OCI-LY3 (cell line): ENCODE measurements at regions not wholly inside any gene's neighbourhood (a gene's known extent, or its start where the extent isn't known, plus 50 kb on each side); places are given as distances from the start of the nearest gene placed in this dataset.

ENCODE experiments used
- H2AFZ ChIP-seq: fragments of 200-600, 300-600 bp; shearing (Covaris generic); 2 replicates; pipeline ENCODE4 v1.6.0; 2014; ENCODE audit warnings: antibody characterized with exemption, low read depth, low read length
- H3K27ac ChIP-seq: fragments of 200-600, 300-600 bp; sonication (generic); 2 replicates; pipeline ENCODE4 v1.5.1; 2014; ENCODE audit warnings: mild to moderate bottlenecking, low read length, moderate library complexity, mixed read lengths
- H3K27me3 ChIP-seq: fragments of 200-600, 300-600 bp; sonication (generic); 2 replicates; pipeline ENCODE4 v1.6.1; 2014; ENCODE audit warnings: low read depth, low read length, mixed read lengths
- H3K36me3 ChIP-seq: fragments of 200-600, 300-600 bp; sonication (generic); replicated peaks from 2 replicates; pipeline ENCODE3; 2014; ENCODE audit warnings: low read depth, low read length, mixed read lengths
- H3K4me1 ChIP-seq: fragments of 300-600, 200-600 bp; sonication (generic); 2 replicates; pipeline ENCODE4 v1.6.1; 2014; ENCODE audit warnings: low read length, mixed read lengths
- H3K4me2 ChIP-seq: fragments of 200-600, 300-600 bp; sonication (generic); 2 replicates; pipeline ENCODE4 v1.6.1; 2014; ENCODE audit warnings: low read length, mixed read lengths
- H3K4me3 ChIP-seq: fragments of 300-600, 200-600 bp; sonication (generic); 2 replicates; pipeline ENCODE4 v1.5.1; 2014; ENCODE audit warnings: antibody characterized with exemption, mild to moderate bottlenecking, low read length, moderate library complexity
- H3K79me2 ChIP-seq: fragments of 300-600, 200-600 bp; shearing (Covaris generic); 2 replicates; pipeline ENCODE4 v1.6.1; 2014; ENCODE audit warnings: mild to moderate bottlenecking, low read length, mixed read lengths
- H3K9ac ChIP-seq: fragments of 300-600, 200-600 bp; shearing (Covaris generic); 2 replicates; pipeline ENCODE4 v1.6.0; 2014; ENCODE audit warnings: mild to moderate bottlenecking, low read length, moderate library complexity
- H3K9me3 ChIP-seq: fragments of 200-600, 300-600 bp; shearing (Covaris generic); 2 replicates; pipeline ENCODE4 v1.6.1; 2014; ENCODE audit warnings: low read length, mixed read lengths; ENCODE audit not compliant: insufficient read depth
- H4K20me1 ChIP-seq: fragments of 200-600, 300-600 bp; sonication (generic); 2 replicates; pipeline ENCODE4 v1.6.1; 2016; ENCODE audit warnings: low read length, mixed read lengths; ENCODE audit not compliant: insufficient read depth
- CTCF ChIP-seq: fragments of 200-600, 300-600 bp; sonication (generic); IDR thresholded peaks from 2 replicates; pipeline ENCODE4 v1.5.1; 2014; ENCODE audit warnings: antibody characterized with exemption, low read length, low read depth
- EZH2phosphoT487 ChIP-seq: fragments of 200-600 bp; shearing (Covaris generic); IDR thresholded peaks from 2 replicates; pipeline ENCODE4 v1.6.1; 2018; ENCODE audit warnings: antibody characterized with exemption, mixed run types, low read depth

DNA sequence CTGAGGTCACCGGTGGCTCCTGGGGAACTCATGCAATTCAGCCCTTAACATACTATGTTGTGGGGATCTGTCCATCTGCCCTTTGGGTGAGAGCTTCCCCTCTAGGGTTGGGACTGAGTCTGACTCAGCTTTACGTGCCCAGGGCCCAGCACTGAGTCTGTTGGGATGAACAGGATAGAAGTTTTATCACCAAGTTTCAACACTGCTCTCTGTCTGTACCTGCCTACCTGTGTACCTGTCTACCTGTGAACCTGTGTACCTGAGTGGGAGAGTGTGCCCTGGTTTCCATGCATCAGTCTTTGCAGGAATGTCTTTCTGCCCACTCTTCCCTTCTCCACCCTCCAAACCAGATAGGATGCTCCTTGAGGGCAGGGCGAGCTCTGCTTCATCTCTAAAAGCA is 90.6 kb upstream of the POU3F1 start:
- Histone ChIP-seq H3K79me2 (no peaks in the 10 kb centered on the region), H4K20me1 (no peaks in the 10 kb centered on the region), H3K36me3 (no peaks in the 10 kb centered on the region), H3K9me3 (no peaks in the 10 kb centered on the region), H3K27ac (no peak overlapping the region), H3K4me3 (no peak overlapping the region), H3K9ac (no peak overlapping the region), H3K27me3 (no peaks in the 10 kb centered on the region), H3K4me1 (peaks cover 45% of the 10 kb centered on the region), H2AFZ (no peak overlapping the region), H3K4me2 (no peak overlapping the region)
- no peak for TF ChIP-seq CTCF
- no peak for TF ChIP-seq EZH2phosphoT487

DNA sequence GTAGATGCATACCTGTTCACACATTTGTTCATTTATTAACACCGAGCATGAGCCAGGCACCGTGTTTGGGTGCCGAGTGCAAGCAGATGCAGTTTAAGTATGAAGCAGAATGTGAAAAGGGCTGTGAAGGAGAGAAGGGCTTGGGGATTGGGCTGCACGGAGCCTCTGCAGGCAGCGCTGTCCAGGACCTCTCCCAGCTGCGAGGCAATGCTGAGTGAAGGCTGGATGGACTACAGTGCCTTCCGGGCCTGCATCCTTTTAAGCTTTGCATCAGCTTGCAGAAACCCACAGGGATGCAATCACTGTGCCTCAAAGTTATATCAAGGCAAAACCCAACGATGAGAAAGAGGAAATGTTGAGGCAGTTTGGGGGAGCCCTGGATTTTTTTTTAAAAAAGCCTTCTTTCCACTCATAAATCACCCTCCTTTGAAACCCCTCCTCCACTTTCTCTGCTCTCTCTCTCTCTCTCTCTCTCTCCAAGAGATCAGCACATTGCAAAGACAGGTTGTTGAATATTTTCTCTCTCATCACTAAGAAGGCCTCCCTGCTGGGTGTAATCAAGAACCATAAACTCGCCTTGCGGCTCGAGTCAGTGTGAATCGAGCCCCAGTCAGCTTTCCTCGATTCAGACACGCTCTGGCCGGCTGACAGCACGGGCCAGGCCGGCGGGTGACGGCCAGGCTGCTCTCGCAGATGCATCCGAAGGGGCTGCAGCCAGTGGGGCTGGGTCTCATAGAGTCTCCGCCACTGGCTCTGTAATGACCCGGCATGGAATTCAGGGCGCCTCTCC is 89.2 kb upstream of the POU3F1 start:
- H3K9me3 ChIP-seq: no peaks in the 10 kb centered on the region
- H3K4me3 ChIP-seq: no peak overlapping the region
- no peak for TF ChIP-seq EZH2phosphoT487
- no peak for TF ChIP-seq CTCF
- H3K27me3 ChIP-seq: no peaks in the 10 kb centered on the region
- H3K4me2 ChIP-seq: no peak overlapping the region
- no peaks in the 10 kb centered on the region for H3K36me3 ChIP-seq
- H3K9ac ChIP-seq: no peak overlapping the region
- no peaks in the 10 kb centered on the region for H4K20me1 ChIP-seq
- H3K79me2 ChIP-seq: no peaks in the 10 kb centered on the region
- no peak overlapping the region for H3K27ac ChIP-seq
- H2AFZ ChIP-seq: no peak overlapping the region
- peaks cover 39% of the 10 kb centered on the region for H3K4me1 ChIP-seq

DNA sequence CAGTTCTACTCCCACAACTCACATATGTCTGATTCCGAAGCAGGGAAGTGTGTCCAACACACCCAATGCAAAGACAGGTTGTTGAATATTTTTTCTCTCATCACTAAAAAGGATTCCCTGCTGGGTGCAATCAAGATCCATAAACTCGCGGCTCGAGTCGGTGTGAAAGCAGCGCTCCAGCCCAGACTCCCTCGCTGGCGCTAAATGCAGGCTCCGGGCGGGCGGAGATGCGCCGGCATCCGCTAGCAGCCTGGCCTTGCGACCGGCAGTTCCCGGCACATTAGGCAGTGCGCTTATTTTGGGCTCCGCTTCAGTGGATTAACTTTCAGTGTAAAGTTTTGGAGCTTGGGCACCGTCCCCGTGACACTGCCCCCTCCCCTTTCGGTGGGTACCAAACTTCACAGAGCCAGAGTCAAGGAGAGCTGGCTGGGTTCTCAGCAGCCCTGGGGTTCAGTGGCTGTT is 87.7 kb upstream of the POU3F1 start:
- Histone ChIP-seq H3K9me3 (no peaks in the 10 kb centered on the region), H4K20me1 (no peaks in the 10 kb centered on the region), H3K4me2 (peak overlapping the region; percentile 74), H3K79me2 (no peaks in the 10 kb centered on the region), H2AFZ (no peak overlapping the region), H3K36me3 (no peaks in the 10 kb centered on the region), H3K27ac (peak overlapping the region; percentile 4; the same call in 1 of the 2 replicates), H3K9ac (peak overlapping the region; percentile 75), H3K4me3 (peak overlapping the region; percentile 74), H3K4me1 (peaks cover 45% of the 10 kb centered on the region), H3K27me3 (no peaks in the 10 kb centered on the region)
- no peak for TF ChIP-seq EZH2phosphoT487
- TF ChIP-seq CTCF: no peak

DNA sequence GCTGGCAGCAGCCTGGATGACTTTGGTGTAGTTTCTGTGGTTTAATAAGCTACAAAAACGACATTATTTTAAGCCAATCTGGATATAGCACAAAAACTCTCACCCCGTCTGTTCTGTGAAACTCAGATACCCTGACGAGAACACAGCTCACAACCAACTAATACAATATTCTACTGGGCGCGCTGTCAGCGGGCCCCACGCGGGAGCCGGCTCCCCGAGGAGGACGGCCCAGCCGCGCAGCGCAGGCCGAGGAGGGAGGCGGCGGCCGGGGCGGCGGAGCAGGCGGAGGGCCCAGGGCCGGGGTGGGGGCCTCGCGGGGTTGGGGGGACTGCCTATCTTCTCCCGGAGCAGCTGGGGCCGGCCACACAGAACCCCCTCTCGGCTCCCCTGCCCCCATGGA is 87.2 kb upstream of the POU3F1 start:
- no peak overlapping the region for H2AFZ ChIP-seq
- H3K36me3 ChIP-seq: no peaks in the 10 kb centered on the region
- H3K9ac ChIP-seq: peak overlapping the region; percentile 75
- H3K4me2 ChIP-seq: peak overlapping the region; percentile 74
- H3K27me3 ChIP-seq: no peaks in the 10 kb centered on the region
- peak overlapping the region; percentile 26; the same call in 1 of the 2 replicates for H3K27ac ChIP-seq
- peaks cover 45% of the 10 kb centered on the region for H3K4me1 ChIP-seq
- TF ChIP-seq CTCF: no peak
- TF ChIP-seq EZH2phosphoT487: no peak
- H3K4me3 ChIP-seq: peak overlapping the region; percentile 74
- no peaks in the 10 kb centered on the region for H3K79me2 ChIP-seq
- H4K20me1 ChIP-seq: no peaks in the 10 kb centered on the region
- no peaks in the 10 kb centered on the region for H3K9me3 ChIP-seq
